ENCODE measurements at regions not wholly inside any gene's neighbourhood (a gene's known extent, or its start where the extent isn't known, plus 50 kb on each side); places are given as distances from the start of the nearest gene placed in this dataset.
"Not testable (repeated sequence)": the region's sequence is repeated elsewhere in the genome, so short reads cannot be mapped to it uniquely, and the experiment has no call there.

- in situ Hi-C loops (cut with MboI; ENCODE audit: low pct_unique_long_range_greater_than_20kb, low sequenced_read_pairs, unreplicated experiment): no loop called here
- DNase-seq (ENCODE audit: low spot score): no peak
Measured at GRCh38 chr6:50549026-50549425, 164.3 kb upstream of the TFAP2D start.

GRCh38 chr6:50549475-50549874 is 163.9 kb upstream of the TFAP2D start:
- TF ChIP-seq CTCF (IDR thresholded peaks at IDR 0.05; ENCODE audit: extremely low read depth, insufficient read depth, missing control alignments): no peak
- in situ Hi-C loops (cut with MboI; ENCODE audit: low pct_unique_long_range_greater_than_20kb, low sequenced_read_pairs, unreplicated experiment): no loop called here

More at GRCh38 chr6:50549026-50549425, 164.3 kb upstream of the TFAP2D start:
- no peak for TF ChIP-seq CTCF (IDR thresholded peaks at IDR 0.05; ENCODE audit: extremely low read depth, insufficient read depth, missing control alignments)

GRCh38 chr6:50555982-50556381 is 157.3 kb upstream of the TFAP2D start:
- no peak for TF ChIP-seq CTCF (IDR thresholded peaks at IDR 0.05; ENCODE audit: extremely low read depth, insufficient read depth, missing control alignments)
- DNase-seq (ENCODE audit: low spot score): no peak
- in situ Hi-C loops (cut with MboI; ENCODE audit: low pct_unique_long_range_greater_than_20kb, low sequenced_read_pairs, unreplicated experiment): no loop called here

More at GRCh38 chr6:50549475-50549874, 163.9 kb upstream of the TFAP2D start:
- no peak for DNase-seq (ENCODE audit: low spot score)

- in situ Hi-C loops (cut with MboI; ENCODE audit: low pct_unique_long_range_greater_than_20kb, low sequenced_read_pairs, unreplicated experiment): no loop called here
- no peak for DNase-seq (ENCODE audit: low spot score)
- no peak for TF ChIP-seq CTCF (IDR thresholded peaks at IDR 0.05; ENCODE audit: extremely low read depth, insufficient read depth, missing control alignments)
Measured at GRCh38 chr6:50565004-50565403, 148.3 kb upstream of the TFAP2D start.

- in situ Hi-C loops (cut with MboI; ENCODE audit: low pct_unique_long_range_greater_than_20kb, low sequenced_read_pairs, unreplicated experiment); DNase-seq (ENCODE audit: low spot score): not testable (repeated sequence)
Measured at GRCh38 chr6:50571230-50571629, 142.1 kb upstream of the TFAP2D start.

GRCh38 chr6:50585441-50586330 is 127.6 kb upstream of the TFAP2D start:
- DNase-seq (ENCODE audit: low spot score): no peak
- TF ChIP-seq CTCF (IDR thresholded peaks at IDR 0.05; ENCODE audit: extremely low read depth, insufficient read depth, missing control alignments): no peak
- in situ Hi-C loops (cut with MboI; ENCODE audit: low pct_unique_long_range_greater_than_20kb, low sequenced_read_pairs, unreplicated experiment): no loop called here

DNA sequence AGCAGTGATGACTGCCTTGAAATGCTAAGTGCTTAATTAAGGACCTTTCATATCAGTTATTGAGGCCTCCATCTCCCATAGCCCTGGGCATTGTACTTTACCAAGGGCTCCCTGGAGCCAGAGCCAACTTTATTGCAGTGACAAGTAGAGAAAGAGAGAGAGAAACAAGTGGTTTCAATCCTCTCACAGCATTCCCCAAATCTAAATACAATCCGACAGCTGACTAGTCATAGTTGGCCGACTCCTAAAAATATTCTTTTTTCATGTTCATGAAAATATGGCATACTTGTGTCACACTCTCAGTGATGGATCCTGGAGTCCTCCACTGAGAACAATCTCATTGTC is 127.0 kb upstream of the TFAP2D start:
- no peak for TF ChIP-seq CTCF (IDR thresholded peaks at IDR 0.05; ENCODE audit: extremely low read depth, insufficient read depth, missing control alignments)
- in situ Hi-C loops (cut with MboI; ENCODE audit: low pct_unique_long_range_greater_than_20kb, low sequenced_read_pairs, unreplicated experiment): no loop called here
- no peak for DNase-seq (ENCODE audit: low spot score)

Data from GM13977 (cell line).